GM12865 (cell line): ENCODE measurements at regions not wholly inside any gene's neighbourhood (a gene's known extent, or its start where the extent isn't known, plus 50 kb on each side); places are given as distances from the start of the nearest gene placed in this dataset.

Experiments used
- DNase-seq: peaks from one replicate; pipeline ENCODE4 v3.0.0; 2010; ENCODE audit warnings: low read depth
- H3K4me3 ChIP-seq: 2 replicates; pipeline ENCODE4 v1.5.1; 2011; ENCODE audit warnings: mild to moderate bottlenecking, low read depth, low read length, control low read depth
- TF ChIP-seq, protein P1 (sequence below): IDR thresholded peaks from 2 replicates; pipeline ENCODE4 v1.5.1; 2011; ENCODE audit warnings: low read length, control low read depth, low read depth, inconsistent platforms; ENCODE audit not compliant: insufficient read depth; ENCODE audit errors: missing control alignments

DNA sequence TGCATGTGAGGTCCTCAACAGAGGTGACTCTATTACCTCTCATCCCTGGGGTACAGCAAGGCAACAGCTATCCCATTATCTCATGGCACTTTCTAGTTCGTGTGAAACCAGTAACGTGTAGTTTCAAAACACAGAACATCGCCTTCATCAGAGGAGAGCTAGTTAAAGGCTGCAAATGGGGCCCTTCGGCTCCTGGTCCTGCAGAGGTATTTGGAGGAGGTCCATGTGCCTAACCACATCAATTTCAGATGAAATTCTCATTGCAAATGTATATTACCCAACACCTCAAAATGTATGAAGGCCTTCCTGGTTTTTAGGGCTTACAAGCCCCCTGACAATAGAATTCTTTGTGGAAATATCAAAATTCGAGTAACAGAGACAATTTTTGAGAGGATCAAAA lies 95.7 kb upstream of the PSMD7 start:
- no peak overlapping the region for H3K4me3 ChIP-seq
- DNase-seq = no peak
- TF ChIP-seq, protein P1, sequence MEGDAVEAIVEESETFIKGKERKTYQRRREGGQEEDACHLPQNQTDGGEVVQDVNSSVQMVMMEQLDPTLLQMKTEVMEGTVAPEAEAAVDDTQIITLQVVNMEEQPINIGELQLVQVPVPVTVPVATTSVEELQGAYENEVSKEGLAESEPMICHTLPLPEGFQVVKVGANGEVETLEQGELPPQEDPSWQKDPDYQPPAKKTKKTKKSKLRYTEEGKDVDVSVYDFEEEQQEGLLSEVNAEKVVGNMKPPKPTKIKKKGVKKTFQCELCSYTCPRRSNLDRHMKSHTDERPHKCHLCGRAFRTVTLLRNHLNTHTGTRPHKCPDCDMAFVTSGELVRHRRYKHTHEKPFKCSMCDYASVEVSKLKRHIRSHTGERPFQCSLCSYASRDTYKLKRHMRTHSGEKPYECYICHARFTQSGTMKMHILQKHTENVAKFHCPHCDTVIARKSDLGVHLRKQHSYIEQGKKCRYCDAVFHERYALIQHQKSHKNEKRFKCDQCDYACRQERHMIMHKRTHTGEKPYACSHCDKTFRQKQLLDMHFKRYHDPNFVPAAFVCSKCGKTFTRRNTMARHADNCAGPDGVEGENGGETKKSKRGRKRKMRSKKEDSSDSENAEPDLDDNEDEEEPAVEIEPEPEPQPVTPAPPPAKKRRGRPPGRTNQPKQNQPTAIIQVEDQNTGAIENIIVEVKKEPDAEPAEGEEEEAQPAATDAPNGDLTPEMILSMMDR = no peak

DNA sequence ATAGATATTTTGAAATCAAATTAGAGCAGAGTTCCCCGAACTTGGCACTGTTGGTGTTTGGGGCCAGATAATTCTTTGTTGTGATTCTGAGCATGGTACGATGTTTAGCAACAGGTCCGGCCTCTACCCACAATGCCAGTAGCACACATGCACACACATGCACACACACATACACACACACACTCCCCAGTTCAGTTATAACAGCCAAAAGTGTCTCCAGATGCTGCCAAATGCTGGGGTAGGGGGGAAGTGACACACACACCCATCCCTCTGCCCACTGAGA lies 96.8 kb upstream of the PSMD7 start:
- TF ChIP-seq, protein P1 = no peak
- no peak overlapping the region for H3K4me3 ChIP-seq
- no peak for DNase-seq

DNA sequence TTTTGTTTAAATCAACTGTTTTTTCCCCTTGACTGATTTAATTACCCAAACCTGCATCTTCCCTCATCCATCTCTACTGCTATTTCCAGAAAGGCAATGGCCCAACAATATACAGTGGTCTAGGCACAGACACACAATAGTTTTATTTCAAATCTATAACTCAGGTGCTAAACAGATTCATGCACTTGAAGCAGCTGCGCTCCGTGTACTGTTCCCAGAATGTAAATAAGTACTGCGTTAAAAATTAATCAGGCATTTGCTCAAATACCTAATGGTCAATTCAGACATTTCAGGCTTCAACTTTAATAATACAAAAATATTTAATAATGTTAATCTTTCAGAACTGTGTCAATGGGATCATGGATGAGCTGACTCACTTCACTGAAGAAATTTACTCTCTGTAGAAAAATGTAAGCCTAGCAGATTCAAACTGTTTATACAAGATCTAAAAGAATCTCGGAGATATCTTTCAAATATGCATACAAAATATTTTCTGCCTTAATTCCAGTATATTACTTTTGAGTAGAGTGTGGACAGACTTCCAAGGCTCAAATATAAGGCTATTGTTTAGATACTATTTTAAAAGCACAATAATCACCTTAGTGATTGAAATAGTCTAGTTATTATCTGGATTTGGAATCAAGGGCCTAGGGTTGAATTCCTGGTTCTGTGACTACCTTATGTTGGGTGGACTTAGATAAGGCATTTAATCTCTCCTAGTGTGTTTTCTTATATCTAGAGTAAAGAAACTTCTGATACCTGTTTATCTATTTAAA lies 97.4 kb upstream of the PSMD7 start:
- TF ChIP-seq, protein P1 = no peak
- DNase-seq = no peak
- H3K4me3 ChIP-seq = no peak overlapping the region

DNA sequence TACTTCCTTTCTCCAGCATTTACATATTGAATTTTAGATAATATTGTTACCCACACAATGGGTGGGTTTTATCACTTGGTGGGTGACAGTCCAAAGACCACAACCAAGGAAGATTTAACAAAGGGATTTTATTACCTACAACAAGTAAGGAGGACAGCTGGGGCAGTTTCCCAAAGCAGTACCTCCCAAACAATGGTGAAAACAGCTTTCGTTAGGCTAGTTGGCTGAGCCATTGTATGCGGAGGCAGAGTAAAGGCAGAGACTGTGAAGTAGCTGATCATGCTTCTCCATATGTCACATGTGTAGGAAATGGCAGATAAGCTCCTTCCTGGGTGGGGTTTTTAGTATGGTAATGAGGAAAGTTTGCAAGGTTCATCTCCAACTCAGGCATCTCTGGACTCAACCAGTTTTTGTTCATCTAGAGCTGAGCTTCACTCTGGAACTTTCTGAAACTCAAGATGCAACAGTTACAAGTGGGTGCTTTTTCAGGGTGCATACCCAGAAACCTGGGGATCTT lies 104.3 kb upstream of the PSMD7 start:
- TF ChIP-seq, protein P1 = no peak

DNA sequence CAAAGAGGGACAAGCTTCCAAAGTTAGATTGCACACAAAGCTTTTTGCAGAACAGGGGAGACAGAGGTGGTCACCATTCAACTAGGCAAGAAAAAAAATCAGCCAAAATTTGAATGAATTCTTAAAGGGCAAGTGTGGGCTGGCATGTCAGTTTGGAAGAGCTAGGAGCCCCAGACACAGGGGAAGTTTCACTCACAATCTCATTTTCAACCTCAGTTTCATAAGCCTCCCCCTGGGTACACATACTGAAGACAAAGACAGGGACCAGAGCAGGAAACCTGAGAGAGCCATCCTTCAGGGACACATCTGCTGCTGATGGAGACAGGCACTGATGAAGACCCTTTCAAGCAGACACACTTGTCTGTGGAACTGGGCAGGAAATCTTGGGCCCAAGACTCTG lies 106.3 kb upstream of the PSMD7 start:
- no peak for DNase-seq
- no peak overlapping the region for H3K4me3 ChIP-seq
- TF ChIP-seq, protein P1 = no peak

More for the DNA sequence above, 104.3 kb upstream of the PSMD7 start:
- no peak overlapping the region for H3K4me3 ChIP-seq
- no peak for DNase-seq

DNA sequence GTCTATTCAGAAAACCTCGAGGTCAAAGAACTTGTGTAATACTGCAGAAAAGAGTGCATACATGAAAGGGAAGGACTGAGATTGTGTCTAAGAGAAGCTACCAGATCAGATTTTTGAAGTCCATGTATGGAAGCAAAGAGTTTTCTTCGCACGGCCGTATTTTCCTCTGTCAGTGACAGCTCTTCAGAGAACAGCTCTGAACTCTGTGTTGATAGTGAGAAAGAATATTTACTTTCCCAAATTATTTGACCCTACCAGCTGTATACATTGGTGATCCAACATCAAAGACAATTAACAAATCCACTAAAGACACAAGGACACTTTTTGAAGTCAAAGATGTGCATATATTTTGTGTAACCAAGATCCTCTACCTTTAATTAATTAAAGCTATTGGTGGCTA lies 107.8 kb upstream of the PSMD7 start:
- no peak for DNase-seq
- TF ChIP-seq, protein P1 = no peak
- H3K4me3 ChIP-seq = no peak overlapping the region

DNA sequence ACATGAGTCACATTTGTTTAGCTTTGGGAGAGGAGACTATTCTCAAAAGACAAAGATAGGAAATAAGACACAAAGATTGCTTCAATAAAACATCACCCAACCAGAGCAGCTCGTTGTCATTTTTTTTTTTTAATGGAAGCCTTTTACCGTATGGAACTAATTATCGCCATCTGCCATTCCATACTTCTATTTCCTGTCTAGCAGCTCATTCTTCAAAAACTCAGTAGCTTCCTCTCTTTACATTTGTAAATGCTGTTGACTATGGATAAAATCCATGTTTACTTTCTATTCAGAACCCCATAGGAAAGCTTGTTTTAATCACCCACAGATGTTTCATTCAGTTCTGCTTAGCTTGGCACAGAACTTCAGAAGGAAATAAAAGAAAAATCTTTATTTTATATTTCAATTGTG lies 110.0 kb upstream of the PSMD7 start:
- DNase-seq = no peak
- TF ChIP-seq, protein P1 = no peak
- H3K4me3 ChIP-seq = no peak overlapping the region
